Astrocyte (in vitro differentiated cells and primary cell): ENCODE measurements at regions not wholly inside any gene's neighbourhood (a gene's known extent, or its start where the extent isn't known, plus 50 kb on each side); places are given as distances from the start of the nearest gene placed in this dataset.

ENCODE experiments used
- DNase-seq: peaks from one replicate; pipeline ENCODE4 v3.0.0-alpha.2; 2010; ENCODE audit warnings: low read depth
- FAIRE-seq: peaks from 2 replicates; lab custom pipeline; 2011; peaks lifted over from hg19 to GRCh38; lab: Jason Lieb, UNC
- H2AFZ ChIP-seq: 2 replicates; pipeline ENCODE4 v1.6.0; 2012; ENCODE audit warnings: low read depth, low read length, inconsistent platforms
- H3K27ac ChIP-seq: 2 replicates; pipeline ENCODE4 v1.5.1; 2011; ENCODE audit warnings: low read depth, low read length, inconsistent platforms
- H3K27me3 ChIP-seq: 2 replicates; pipeline ENCODE4 v1.6.0; 2011; ENCODE audit warnings: low read length, inconsistent platforms; ENCODE audit not compliant: insufficient read depth
- H3K36me3 ChIP-seq: 2 replicates; pipeline ENCODE4 v1.5.1; 2011; ENCODE audit warnings: low read length, inconsistent platforms; ENCODE audit not compliant: insufficient read depth
- H3K4me1 ChIP-seq: 2 replicates; pipeline ENCODE4 v1.5.1; 2011; ENCODE audit warnings: low read length, inconsistent platforms; ENCODE audit not compliant: insufficient read depth
- H3K4me2 ChIP-seq: 2 replicates; pipeline ENCODE4 v1.6.0; 2012; ENCODE audit warnings: low read length, inconsistent platforms
- H3K4me3 ChIP-seq: 2 replicates; pipeline ENCODE4 v1.5.1; 2011; ENCODE audit warnings: low read depth, mild to moderate bottlenecking, low read length, inconsistent platforms; ENCODE audit not compliant: insufficient read depth
- H3K79me2 ChIP-seq: 2 replicates; pipeline ENCODE4 v1.6.0; 2012; ENCODE audit warnings: mild to moderate bottlenecking, low read length, inconsistent platforms; ENCODE audit not compliant: insufficient read depth
- H3K9ac ChIP-seq: 2 replicates; pipeline ENCODE4 v1.6.0; 2012; ENCODE audit warnings: mild to moderate bottlenecking, low read length, inconsistent platforms
- H3K9me3 ChIP-seq: 2 replicates; pipeline ENCODE4 v1.5.1; 2012; ENCODE audit warnings: low read depth, mild to moderate bottlenecking, low read length, inconsistent platforms; ENCODE audit not compliant: insufficient read depth
- H4K20me1 ChIP-seq: 2 replicates; pipeline ENCODE4 v1.6.0; 2012; ENCODE audit warnings: low read length, inconsistent platforms; ENCODE audit not compliant: insufficient read depth
- H3K27ac Mint-ChIP-seq: one replicate; pipeline ENCODE4 v1.8.0; 2021; ENCODE audit warnings: mild to moderate bottlenecking, mixed read lengths; ENCODE audit not compliant: unreplicated experiment
- H3K27me3 Mint-ChIP-seq: one replicate; pipeline ENCODE4 v1.8.0; 2021; ENCODE audit warnings: low read depth, mixed read lengths; ENCODE audit not compliant: unreplicated experiment
- H3K36me3 Mint-ChIP-seq: one replicate; pipeline ENCODE4 v1.8.0; 2021; ENCODE audit warnings: low read depth, mixed read lengths; ENCODE audit not compliant: unreplicated experiment
- H3K4me1 Mint-ChIP-seq: one replicate; pipeline ENCODE4 v1.8.0; 2021; ENCODE audit warnings: low read depth, mixed read lengths; ENCODE audit not compliant: unreplicated experiment
- H3K4me3 Mint-ChIP-seq: one replicate; pipeline ENCODE4 v1.8.0; 2021; ENCODE audit warnings: mild to moderate bottlenecking, moderate library complexity, mixed read lengths; ENCODE audit not compliant: unreplicated experiment
- H3K9me3 Mint-ChIP-seq: one replicate; pipeline ENCODE4 v1.8.0; 2021; ENCODE audit warnings: mild to moderate bottlenecking, mixed read lengths; ENCODE audit not compliant: unreplicated experiment
- CTCF ChIP-seq: IDR thresholded peaks from 2 replicates; pipeline ENCODE4 v1.5.1; 2011; ENCODE audit warnings: low read depth, mild to moderate bottlenecking, inconsistent platforms, low read length, moderate library complexity; ENCODE audit not compliant: insufficient read depth
- EZH2 ChIP-seq: IDR thresholded peaks from 2 replicates; pipeline ENCODE4 v1.6.1; 2012; ENCODE audit warnings: mild to moderate bottlenecking, low read length, inconsistent platforms; ENCODE audit not compliant: insufficient read depth

GRCh38 chr5:92329759-92330158, 946.6 kb upstream of the ARRDC3 start:
- no peak overlapping the region for H3K27ac Mint-ChIP-seq
- no peaks in the 10 kb centered on the region for H3K36me3 Mint-ChIP-seq
- Histone ChIP-seq H3K4me1 (no peaks in the 10 kb centered on the region), H3K79me2 (no peaks in the 10 kb centered on the region), H4K20me1 (no peaks in the 10 kb centered on the region), H3K27me3 (no peaks in the 10 kb centered on the region), H2AFZ (no peak overlapping the region), H3K4me3 (no peak overlapping the region), H3K9me3 (no peaks in the 10 kb centered on the region), H3K27ac (no peak overlapping the region), H3K4me2 (no peak overlapping the region), H3K9ac (no peak overlapping the region), H3K36me3 (no peaks in the 10 kb centered on the region)
- TF ChIP-seq CTCF: no peak
- no peak for TF ChIP-seq EZH2
- H3K9me3 Mint-ChIP-seq: no peaks in the 10 kb centered on the region
- H3K27me3 Mint-ChIP-seq: no peaks in the 10 kb centered on the region
- FAIRE-seq (peak; percentile 20), DNase-seq (no peak)
- H3K4me1 Mint-ChIP-seq: no peaks in the 10 kb centered on the region
- H3K4me3 Mint-ChIP-seq: no peak overlapping the region

GRCh38 chr5:92328584-92329259, 945.6 kb upstream of the ARRDC3 start:
- DNase-seq (no peak), FAIRE-seq (no peak)
- H2AFZ ChIP-seq: no peak overlapping the region
- no peak overlapping the region for H3K4me3 ChIP-seq
- Mint-ChIP-seq H3K4me1 (no peaks in the 10 kb centered on the region), H3K36me3 (no peaks in the 10 kb centered on the region), H3K4me3 (no peak overlapping the region), H3K27ac (no peak overlapping the region), H3K27me3 (no peaks in the 10 kb centered on the region), H3K9me3 (no peaks in the 10 kb centered on the region)
- no peak for TF ChIP-seq EZH2
- TF ChIP-seq CTCF: no peak
- no peak overlapping the region for H3K27ac ChIP-seq
- H3K4me1 ChIP-seq: no peaks in the 10 kb centered on the region
- no peaks in the 10 kb centered on the region for H3K27me3 ChIP-seq
- no peaks in the 10 kb centered on the region for H3K9me3 ChIP-seq
- no peak overlapping the region for H3K4me2 ChIP-seq
- no peak overlapping the region for H3K9ac ChIP-seq
- H4K20me1 ChIP-seq: no peaks in the 10 kb centered on the region
- no peaks in the 10 kb centered on the region for H3K79me2 ChIP-seq
- H3K36me3 ChIP-seq: no peaks in the 10 kb centered on the region

GRCh38 chr5:92320446-92320845, 937.3 kb upstream of the ARRDC3 start:
- Histone ChIP-seq H3K9ac (no peak overlapping the region), H3K4me3 (no peak overlapping the region), H2AFZ (no peak overlapping the region), H3K27me3 (no peaks in the 10 kb centered on the region), H3K4me2 (no peak overlapping the region), H3K79me2 (no peaks in the 10 kb centered on the region), H3K9me3 (no peaks in the 10 kb centered on the region), H3K4me1 (no peaks in the 10 kb centered on the region), H3K36me3 (no peaks in the 10 kb centered on the region), H3K27ac (no peak overlapping the region), H4K20me1 (no peaks in the 10 kb centered on the region)
- Mint-ChIP-seq H3K9me3 (peaks cover 5% of the 10 kb centered on the region), H3K4me3 (no peak overlapping the region), H3K27ac (no peak overlapping the region), H3K36me3 (no peaks in the 10 kb centered on the region), H3K27me3 (no peaks in the 10 kb centered on the region), H3K4me1 (no peaks in the 10 kb centered on the region)
- no peak for TF ChIP-seq EZH2
- TF ChIP-seq CTCF: no peak
- no peak for FAIRE-seq
- no peak for DNase-seq
